ENCODE measurements at regions not wholly inside any gene's neighbourhood (a gene's known extent, or its start where the extent isn't known, plus 50 kb on each side); places are given as distances from the start of the nearest gene placed in this dataset.

DNA sequence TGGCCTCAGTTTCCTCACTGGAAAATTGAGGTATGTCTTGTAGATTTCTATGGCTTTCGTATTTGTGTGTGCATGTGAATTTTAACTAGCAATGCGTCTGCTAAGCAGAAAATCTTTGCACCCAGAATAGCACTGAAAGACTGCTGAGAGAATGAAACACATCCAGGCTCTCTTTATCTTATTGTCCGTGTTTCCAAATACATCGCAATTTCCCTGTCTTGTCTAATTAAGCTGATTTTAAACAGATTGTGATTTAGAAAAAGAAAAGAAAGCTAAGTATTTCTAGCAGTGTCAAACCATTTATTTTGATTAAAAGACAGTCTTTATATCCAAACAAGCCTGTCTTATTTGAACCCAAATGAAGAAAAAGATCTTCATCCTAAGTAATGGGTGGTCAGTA, 168.6 kb downstream of the PMP22 start:
- no peak for DNase-seq (ENCODE audit: low read depth)
- TF ChIP-seq, protein P1, sequence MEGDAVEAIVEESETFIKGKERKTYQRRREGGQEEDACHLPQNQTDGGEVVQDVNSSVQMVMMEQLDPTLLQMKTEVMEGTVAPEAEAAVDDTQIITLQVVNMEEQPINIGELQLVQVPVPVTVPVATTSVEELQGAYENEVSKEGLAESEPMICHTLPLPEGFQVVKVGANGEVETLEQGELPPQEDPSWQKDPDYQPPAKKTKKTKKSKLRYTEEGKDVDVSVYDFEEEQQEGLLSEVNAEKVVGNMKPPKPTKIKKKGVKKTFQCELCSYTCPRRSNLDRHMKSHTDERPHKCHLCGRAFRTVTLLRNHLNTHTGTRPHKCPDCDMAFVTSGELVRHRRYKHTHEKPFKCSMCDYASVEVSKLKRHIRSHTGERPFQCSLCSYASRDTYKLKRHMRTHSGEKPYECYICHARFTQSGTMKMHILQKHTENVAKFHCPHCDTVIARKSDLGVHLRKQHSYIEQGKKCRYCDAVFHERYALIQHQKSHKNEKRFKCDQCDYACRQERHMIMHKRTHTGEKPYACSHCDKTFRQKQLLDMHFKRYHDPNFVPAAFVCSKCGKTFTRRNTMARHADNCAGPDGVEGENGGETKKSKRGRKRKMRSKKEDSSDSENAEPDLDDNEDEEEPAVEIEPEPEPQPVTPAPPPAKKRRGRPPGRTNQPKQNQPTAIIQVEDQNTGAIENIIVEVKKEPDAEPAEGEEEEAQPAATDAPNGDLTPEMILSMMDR (IDR thresholded peaks at IDR 0.05; ENCODE audit: insufficient read depth, low read depth, low read length, missing control alignments), result no peak
- H3K4me3 ChIP-seq (ENCODE audit: low read length), result no peak overlapping the region

DNA sequence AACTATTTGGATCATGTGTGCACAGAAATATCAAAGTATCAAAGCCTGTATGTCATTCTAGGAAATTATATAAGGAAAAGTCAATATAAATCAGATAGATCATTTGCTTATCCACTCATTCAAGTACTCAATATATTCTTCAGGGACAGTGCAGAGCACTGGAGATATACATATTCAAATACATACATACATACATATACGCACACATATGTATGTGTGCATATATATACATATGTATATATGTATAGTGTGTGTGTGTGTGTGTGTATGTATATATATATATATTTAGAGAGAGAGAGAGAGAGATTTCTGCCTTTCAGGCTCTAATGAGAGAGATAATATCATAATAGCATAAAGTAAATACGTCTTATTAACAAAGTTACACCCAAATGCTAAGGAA, 169.2 kb downstream of the PMP22 start:
- TF ChIP-seq, protein P1 (IDR thresholded peaks at IDR 0.05; ENCODE audit: insufficient read depth, low read depth, low read length, missing control alignments), result no peak
- no peak overlapping the region for H3K4me3 ChIP-seq (ENCODE audit: low read length)
- no peak for DNase-seq (ENCODE audit: low read depth)

DNA sequence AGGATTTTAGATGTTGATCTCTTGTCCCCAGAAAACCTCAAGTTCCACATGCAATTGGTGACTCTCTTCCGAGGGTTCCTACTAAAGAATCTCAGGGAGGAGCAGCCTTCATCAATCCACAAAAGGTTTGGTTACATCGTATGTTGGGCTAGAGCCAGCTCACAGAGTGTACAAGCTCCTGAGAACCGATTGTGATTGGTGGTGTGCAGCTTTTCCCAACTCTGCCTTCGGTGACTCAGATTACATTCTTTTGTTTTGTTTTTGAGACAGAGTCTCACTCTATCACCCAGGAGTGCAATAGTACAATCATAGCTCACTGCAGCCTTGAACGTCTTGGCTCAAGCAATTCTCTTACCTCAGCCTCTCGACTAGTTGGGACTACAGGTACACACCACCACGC, 172.4 kb downstream of the PMP22 start:
- no peak overlapping the region for H3K4me3 ChIP-seq (ENCODE audit: low read length)
- peak; percentile 58 for DNase-seq (ENCODE audit: low read depth)
- TF ChIP-seq, protein P1 (IDR thresholded peaks at IDR 0.05; ENCODE audit: insufficient read depth, low read depth, low read length, missing control alignments), result no peak

DNA sequence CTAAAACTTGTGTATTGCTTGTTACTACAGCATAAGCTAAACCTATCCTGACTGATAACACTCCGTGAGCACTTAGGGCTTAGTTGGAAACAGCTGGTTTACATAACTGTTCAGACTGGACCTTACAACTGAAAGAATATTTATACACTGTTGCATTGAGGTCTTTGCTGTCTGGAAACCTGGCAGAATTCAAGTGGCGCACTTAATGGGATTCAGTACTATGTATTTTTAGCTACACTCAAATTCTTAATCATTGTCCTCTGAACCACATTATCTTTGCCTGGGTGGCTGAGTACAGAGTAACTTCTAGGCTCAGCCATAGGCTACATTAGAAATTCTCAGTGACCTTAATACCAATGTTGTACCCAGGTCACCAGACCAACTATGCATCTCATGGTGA, 172.9 kb downstream of the PMP22 start:
- H3K4me3 ChIP-seq (ENCODE audit: low read length), result no peak overlapping the region
- TF ChIP-seq, protein P1 (IDR thresholded peaks at IDR 0.05; ENCODE audit: insufficient read depth, low read depth, low read length, missing control alignments), result no peak
- DNase-seq (ENCODE audit: low read depth), result no peak

DNA sequence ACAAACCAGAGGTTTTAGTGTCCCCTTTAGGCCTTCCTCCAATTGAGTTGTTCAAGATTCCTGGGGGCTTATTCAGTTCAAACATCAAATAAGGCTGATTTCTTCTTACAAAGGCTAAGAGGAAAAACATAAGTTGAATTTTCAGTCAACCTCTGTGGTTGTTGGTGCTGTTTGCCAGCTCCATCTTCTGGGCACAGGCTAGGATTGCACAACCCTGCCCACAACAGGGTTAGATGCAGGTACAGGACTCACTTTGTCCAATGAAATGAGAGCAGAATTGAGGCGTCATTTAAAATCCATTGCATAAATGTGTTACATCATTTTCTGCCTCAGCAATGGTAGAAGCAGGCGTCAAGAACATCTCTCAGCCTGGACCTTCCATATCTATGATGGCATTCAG, 173.3 kb downstream of the PMP22 start:
- DNase-seq (ENCODE audit: low read depth), result peak; percentile 46
- no peak overlapping the region for H3K4me3 ChIP-seq (ENCODE audit: low read length)
- TF ChIP-seq, protein P1 (IDR thresholded peaks at IDR 0.05; ENCODE audit: insufficient read depth, low read depth, low read length, missing control alignments), result peak; percentile 64

DNA sequence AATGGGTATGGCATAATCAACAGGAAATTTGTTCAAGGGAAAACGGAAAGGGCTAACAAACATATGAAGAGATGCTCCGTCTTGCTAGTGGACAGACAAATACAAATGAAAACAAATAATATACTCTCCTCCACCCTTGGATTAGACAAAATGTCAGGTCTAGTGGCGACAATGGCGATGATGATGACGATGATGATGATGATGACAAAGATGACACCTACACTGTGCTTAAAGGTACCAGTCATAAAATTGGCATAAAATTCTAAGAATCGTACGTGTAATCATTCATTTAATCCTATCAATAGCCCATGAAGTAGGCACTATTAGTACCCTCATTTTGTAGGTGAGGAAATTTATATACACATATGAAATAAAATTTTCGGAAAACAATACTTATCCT, 174.6 kb downstream of the PMP22 start:
- H3K4me3 ChIP-seq (ENCODE audit: low read length), result no peak overlapping the region
- TF ChIP-seq, protein P1 (IDR thresholded peaks at IDR 0.05; ENCODE audit: insufficient read depth, low read depth, low read length, missing control alignments), result no peak

DNA sequence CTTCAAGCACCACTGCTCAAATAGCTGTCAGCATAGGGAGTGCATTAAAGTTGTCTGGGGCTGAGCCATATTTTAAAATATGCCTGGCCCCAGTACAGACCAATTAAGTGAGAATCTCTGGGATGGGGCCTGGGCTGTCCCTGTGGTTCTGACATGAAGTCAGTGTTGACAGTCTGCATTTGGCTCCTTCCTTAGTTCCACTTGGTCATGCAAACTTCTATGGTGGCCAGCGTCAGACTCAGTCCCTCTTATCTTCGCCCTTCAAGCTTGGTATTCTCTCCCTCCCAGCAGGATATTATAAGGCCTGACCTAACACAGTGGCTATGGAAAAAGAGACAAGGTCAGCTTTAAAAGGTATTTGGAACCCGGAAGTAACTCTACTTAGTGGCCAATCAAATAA, 177.2 kb downstream of the PMP22 start:
- TF ChIP-seq, protein P1 (IDR thresholded peaks at IDR 0.05; ENCODE audit: insufficient read depth, low read depth, low read length, missing control alignments), result no peak
- H3K4me3 ChIP-seq (ENCODE audit: low read length), result no peak overlapping the region
- DNase-seq (ENCODE audit: low read depth), result no peak

More for the DNA sequence above, 174.6 kb downstream of the PMP22 start:
- DNase-seq (ENCODE audit: low read depth), result no peak
